ENCODE measurements at regions not wholly inside any gene's neighbourhood (a gene's known extent, or its start where the extent isn't known, plus 50 kb on each side); places are given as distances from the start of the nearest gene placed in this dataset.

DNA sequence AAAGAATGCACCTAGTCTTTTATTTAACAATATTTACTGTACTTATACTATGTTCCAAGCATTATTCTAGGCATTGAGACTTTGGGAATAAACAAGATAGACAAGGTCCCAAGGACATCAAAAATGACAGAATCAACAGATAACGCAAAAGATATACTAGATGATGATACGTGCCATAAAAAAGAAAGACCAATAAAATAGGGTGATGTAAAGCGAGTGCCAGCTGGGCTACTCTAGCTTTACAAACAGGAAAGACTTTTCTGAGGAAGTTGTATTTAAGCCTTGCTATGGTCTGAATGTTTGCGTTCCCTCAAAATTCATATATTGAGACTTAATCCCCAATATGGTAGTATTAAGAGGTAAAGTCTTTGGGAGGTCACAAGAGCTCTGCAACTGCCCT is 310.2 kb upstream of the RGMB start:
- Histone ChIP-seq H3K27me3 (ENCODE audit: insufficient read depth, low read depth) (no peaks in the 10 kb centered on the region), H3K9ac (no peak overlapping the region), H3K4me2 (no peak overlapping the region), H2AFZ (ENCODE audit: low read depth) (no peak overlapping the region), H4K20me1 (ENCODE audit: insufficient read depth) (no peaks in the 10 kb centered on the region), H3K36me3 (ENCODE audit: insufficient read depth) (no peaks in the 10 kb centered on the region), H3K27ac (no peak overlapping the region), H3K79me2 (ENCODE audit: insufficient read depth, low read depth) (no peaks in the 10 kb centered on the region), H3K4me1 (ENCODE audit: low read depth, poor library complexity, severe bottlenecking) (no peaks in the 10 kb centered on the region), H3K4me3 (IDR thresholded peaks at IDR 0.05; ENCODE audit: insufficient read depth, low read depth, low read length) (no peak overlapping the region)
- TF ChIP-seq, protein P1, sequence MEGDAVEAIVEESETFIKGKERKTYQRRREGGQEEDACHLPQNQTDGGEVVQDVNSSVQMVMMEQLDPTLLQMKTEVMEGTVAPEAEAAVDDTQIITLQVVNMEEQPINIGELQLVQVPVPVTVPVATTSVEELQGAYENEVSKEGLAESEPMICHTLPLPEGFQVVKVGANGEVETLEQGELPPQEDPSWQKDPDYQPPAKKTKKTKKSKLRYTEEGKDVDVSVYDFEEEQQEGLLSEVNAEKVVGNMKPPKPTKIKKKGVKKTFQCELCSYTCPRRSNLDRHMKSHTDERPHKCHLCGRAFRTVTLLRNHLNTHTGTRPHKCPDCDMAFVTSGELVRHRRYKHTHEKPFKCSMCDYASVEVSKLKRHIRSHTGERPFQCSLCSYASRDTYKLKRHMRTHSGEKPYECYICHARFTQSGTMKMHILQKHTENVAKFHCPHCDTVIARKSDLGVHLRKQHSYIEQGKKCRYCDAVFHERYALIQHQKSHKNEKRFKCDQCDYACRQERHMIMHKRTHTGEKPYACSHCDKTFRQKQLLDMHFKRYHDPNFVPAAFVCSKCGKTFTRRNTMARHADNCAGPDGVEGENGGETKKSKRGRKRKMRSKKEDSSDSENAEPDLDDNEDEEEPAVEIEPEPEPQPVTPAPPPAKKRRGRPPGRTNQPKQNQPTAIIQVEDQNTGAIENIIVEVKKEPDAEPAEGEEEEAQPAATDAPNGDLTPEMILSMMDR (conservative IDR thresholded peaks at IDR 0.05; ENCODE audit: low read depth, low read length) = no peak

DNA sequence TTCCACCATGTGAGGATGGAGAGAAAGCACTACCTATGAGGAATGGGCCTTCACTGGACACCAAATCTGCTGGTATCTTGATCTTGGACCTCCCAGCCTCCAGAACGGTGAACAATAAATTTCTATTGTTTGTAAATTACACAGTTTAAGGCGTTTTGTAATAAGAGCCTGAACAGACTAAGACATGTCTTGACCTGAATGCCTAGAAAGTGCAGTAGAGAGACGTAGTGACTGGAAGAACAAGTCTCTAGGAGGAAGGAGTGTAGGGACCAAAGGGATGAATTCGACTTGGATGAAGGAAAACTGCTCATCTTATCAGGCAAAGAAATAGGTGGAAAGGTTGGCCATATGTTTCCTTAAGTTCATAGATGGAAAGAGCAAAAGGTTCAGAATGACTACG is 309.8 kb upstream of the RGMB start:
- no peaks in the 10 kb centered on the region for H3K79me2 ChIP-seq (ENCODE audit: insufficient read depth, low read depth)
- no peaks in the 10 kb centered on the region for H3K27me3 ChIP-seq (ENCODE audit: insufficient read depth, low read depth)
- no peak overlapping the region for H3K9ac ChIP-seq
- TF ChIP-seq, protein P1 (conservative IDR thresholded peaks at IDR 0.05; ENCODE audit: low read depth, low read length) = no peak
- no peak overlapping the region for H3K4me3 ChIP-seq (IDR thresholded peaks at IDR 0.05; ENCODE audit: insufficient read depth, low read depth, low read length)
- no peak overlapping the region for H2AFZ ChIP-seq (ENCODE audit: low read depth)
- H3K27ac ChIP-seq = no peak overlapping the region
- no peaks in the 10 kb centered on the region for H4K20me1 ChIP-seq (ENCODE audit: insufficient read depth)
- H3K36me3 ChIP-seq (ENCODE audit: insufficient read depth) = no peaks in the 10 kb centered on the region
- no peaks in the 10 kb centered on the region for H3K4me1 ChIP-seq (ENCODE audit: low read depth, poor library complexity, severe bottlenecking)
- H3K4me2 ChIP-seq = no peak overlapping the region

DNA sequence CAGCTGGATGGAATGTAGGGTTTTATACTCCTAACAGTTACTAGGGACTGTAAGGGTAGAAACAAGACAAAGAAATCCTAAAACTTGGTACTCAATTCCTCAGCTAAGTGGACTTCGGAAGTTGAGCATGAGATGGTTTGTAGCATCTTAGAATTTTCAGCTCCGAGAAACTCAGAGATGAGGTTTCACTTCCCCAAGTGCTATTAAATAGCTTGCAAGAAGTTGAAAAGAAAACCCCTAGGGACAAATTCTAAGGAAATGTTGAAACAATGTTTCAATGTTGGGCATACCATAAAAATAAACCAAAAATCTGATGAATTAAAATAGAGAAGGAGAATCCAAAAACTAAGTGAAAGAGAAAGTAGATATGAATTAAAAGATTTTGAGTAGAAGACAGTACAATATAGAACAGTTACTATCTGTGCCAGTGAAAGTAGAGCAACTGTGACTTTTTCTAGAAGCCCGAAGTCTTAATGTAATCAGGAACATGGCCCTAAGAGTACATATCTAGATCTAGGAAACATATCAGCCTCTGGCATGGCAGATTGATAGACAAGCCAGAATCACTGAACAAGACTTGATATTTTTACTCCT is 308.6 kb upstream of the RGMB start:
- Histone ChIP-seq H3K9ac (no peak overlapping the region), H3K4me3 (IDR thresholded peaks at IDR 0.05; ENCODE audit: insufficient read depth, low read depth, low read length) (no peak overlapping the region), H3K36me3 (ENCODE audit: insufficient read depth) (no peaks in the 10 kb centered on the region), H3K27ac (no peak overlapping the region), H2AFZ (ENCODE audit: low read depth) (no peak overlapping the region), H3K4me2 (no peak overlapping the region), H3K4me1 (ENCODE audit: low read depth, poor library complexity, severe bottlenecking) (no peaks in the 10 kb centered on the region), H4K20me1 (ENCODE audit: insufficient read depth) (no peaks in the 10 kb centered on the region), H3K79me2 (ENCODE audit: insufficient read depth, low read depth) (no peaks in the 10 kb centered on the region), H3K27me3 (ENCODE audit: insufficient read depth, low read depth) (no peaks in the 10 kb centered on the region)
- TF ChIP-seq, protein P1 (conservative IDR thresholded peaks at IDR 0.05; ENCODE audit: low read depth, low read length) = no peak

DNA sequence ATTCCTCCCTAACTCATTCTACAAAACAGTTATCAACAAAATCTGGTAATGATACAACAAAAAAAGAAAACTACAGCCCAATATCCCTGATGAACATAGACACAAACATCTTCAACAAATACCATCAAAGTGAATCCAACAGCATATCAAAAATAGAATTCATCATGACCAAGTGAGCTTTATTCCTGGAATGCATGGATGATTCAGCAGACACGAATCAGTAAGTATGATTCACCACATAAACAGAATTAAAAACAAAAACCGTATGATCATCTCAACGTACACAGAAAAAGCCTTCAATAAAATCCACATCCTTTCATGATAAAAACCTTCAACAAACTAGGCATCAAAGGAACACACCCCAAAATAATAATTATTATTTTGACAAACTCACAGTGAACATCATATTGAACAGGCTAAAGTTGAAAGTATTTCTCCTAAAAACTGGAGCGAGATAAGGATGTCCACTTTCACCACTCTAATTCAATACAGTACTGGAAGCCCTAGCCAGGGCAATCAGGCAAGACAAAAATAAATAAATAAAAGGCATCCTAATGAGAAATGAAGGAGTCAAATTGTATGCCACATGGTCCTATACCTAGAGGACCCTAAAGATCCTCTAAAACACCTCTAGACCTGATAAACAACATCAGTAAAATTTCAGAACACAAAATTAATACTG is 305.1 kb upstream of the RGMB start:
- no peak overlapping the region for H3K27ac ChIP-seq
- no peak overlapping the region for H2AFZ ChIP-seq (ENCODE audit: low read depth)
- H3K36me3 ChIP-seq (ENCODE audit: insufficient read depth) = no peaks in the 10 kb centered on the region
- no peak overlapping the region for H3K4me3 ChIP-seq (IDR thresholded peaks at IDR 0.05; ENCODE audit: insufficient read depth, low read depth, low read length)
- H3K79me2 ChIP-seq (ENCODE audit: insufficient read depth, low read depth) = no peaks in the 10 kb centered on the region
- TF ChIP-seq, protein P1 (conservative IDR thresholded peaks at IDR 0.05; ENCODE audit: low read depth, low read length) = no peak
- H4K20me1 ChIP-seq (ENCODE audit: insufficient read depth) = no peaks in the 10 kb centered on the region
- no peak overlapping the region for H3K9ac ChIP-seq
- no peaks in the 10 kb centered on the region for H3K27me3 ChIP-seq (ENCODE audit: insufficient read depth, low read depth)
- H3K4me1 ChIP-seq (ENCODE audit: low read depth, poor library complexity, severe bottlenecking) = no peaks in the 10 kb centered on the region
- no peak overlapping the region for H3K4me2 ChIP-seq

Data from KMS-11 (cell line).